ENCODE measurements at regions not wholly inside any gene's neighbourhood (a gene's known extent, or its start where the extent isn't known, plus 50 kb on each side); places are given as distances from the start of the nearest gene placed in this dataset.
A peak's percentile ranks its signal among the peaks of the same experiment; 100 is the strongest.

GRCh38 chr3:44104668-44105321, 136.9 kb upstream of the TOPAZ1 start:
- no peaks in the 10 kb centered on the region for H4K20me1 ChIP-seq (ENCODE audit: insufficient read depth, low read length)
- no peak overlapping the region for H2AK9ac ChIP-seq (replicated peaks; ENCODE audit: low read depth, low read length, poor library complexity)
- DNase-seq (peak; percentile 16), ATAC-seq (ENCODE audit: low read depth) (no peak)
- H3K56ac ChIP-seq (ENCODE audit: extremely low read depth, insufficient read depth, low read length): no peak overlapping the region
- H4K91ac ChIP-seq (ENCODE audit: insufficient read depth, low read depth, low read length): no peak overlapping the region
- H3K4me2 ChIP-seq (ENCODE audit: low read depth, low read length): no peak overlapping the region
- H2BK15ac ChIP-seq (ENCODE audit: low read depth, low read length): no peak overlapping the region
- H3K27me3 ChIP-seq (ENCODE audit: control insufficient read depth, insufficient read depth, low read length): peaks cover 8% of the 10 kb centered on the region
- no peak overlapping the region for H4K8ac ChIP-seq (ENCODE audit: low read depth in 2 of 2, low read length in 2 of 2)
- H3K79me1 ChIP-seq (ENCODE audit: low read depth in 1 of 2, low read length in 2 of 2): no peaks in the 10 kb centered on the region
- no peak overlapping the region for H3K27ac ChIP-seq (ENCODE audit: insufficient read depth, low read length)
- no peak overlapping the region for H3K23ac ChIP-seq (ENCODE audit: low read depth, low read length)
- no peaks in the 10 kb centered on the region for H3K9me3 ChIP-seq (ENCODE audit: control insufficient read depth, insufficient read depth, low read length)
- no peak overlapping the region for H3K9ac ChIP-seq (ENCODE audit: low read depth, low read length)
- POLR2A ChIA-PET (ENCODE audit: unreplicated experiment): no interaction called here
- no peak overlapping the region for H2BK5ac ChIP-seq (ENCODE audit: low read depth, low read length, poor library complexity, severe bottlenecking)
- TF ChIP-seq CHD1 (IDR thresholded peaks at IDR 0.05; ENCODE audit: low read depth, low read length) (no peak), FOS (IDR thresholded peaks at IDR 0.05; ENCODE audit: low read depth, low read length) (peak; percentile 18; the same call in 1 of the 2 replicates)
- intact Hi-C loops (cut with micrococcal nuclease): no loop called here
- CTCF ChIA-PET: no interaction called here
- BruUV-seq (replicated peaks): no TSS peak
- H3K4me1 ChIP-seq (ENCODE audit: control insufficient read depth, insufficient read depth, low read length): no peaks in the 10 kb centered on the region
- no peaks in the 10 kb centered on the region for H3K36me3 ChIP-seq (ENCODE audit: control insufficient read depth, insufficient read depth, low read length)
- no peak overlapping the region for H3K18ac ChIP-seq (ENCODE audit: low read depth, low read length)
- H3K4ac ChIP-seq (ENCODE audit: low read depth, low read length): no peak overlapping the region
- no peaks in the 10 kb centered on the region for H3K9me1 ChIP-seq (ENCODE audit: insufficient read depth, low read length)
- H2AK5ac ChIP-seq (ENCODE audit: low read depth, low read length): no peak overlapping the region
- H3K14ac ChIP-seq (replicated peaks; ENCODE audit: low read depth, low read length): no peak overlapping the region
- no peak overlapping the region for H2BK120ac ChIP-seq (ENCODE audit: low read depth, low read length)
- dilution Hi-C loops (cut with HindIII; ENCODE audit: low sequenced_read_pairs, unreplicated experiment): no loop called here
- WGBS, 2 experiments (ENCODE audit: extremely low coverage in 2 of 2, insufficient read length in 1 of 2): no CpG with 5 or more reads among the region's 4 CpGs
- H2AFZ ChIP-seq (replicated peaks; ENCODE audit: low read length, poor library complexity): no peak overlapping the region
- H3K4me3 ChIP-seq (ENCODE audit: insufficient read depth, low read depth, low read length): no peak overlapping the region
- in situ Hi-C loops (cut with MboI; ENCODE audit: low sequenced_read_pairs): no loop called here
- H4K5ac ChIP-seq (ENCODE audit: low read depth, low read length): no peak overlapping the region
- H2BK20ac ChIP-seq (ENCODE audit: low read depth, low read length): no peak overlapping the region

Data from IMR-90 (cell line).